CD14-positive monocyte (primary cell): ENCODE measurements at regions not wholly inside any gene's neighbourhood (a gene's known extent, or its start where the extent isn't known, plus 50 kb on each side); places are given as distances from the start of the nearest gene placed in this dataset.

ENCODE experiments used
- DNase-seq, 3 donors: peaks; one replicate each; pipeline ENCODE4 v3.0.0-alpha.2; 2011 to 2022
- H2AFZ ChIP-seq: 2 replicates; pipeline ENCODE4 v1.6.0; 2012; ENCODE audit warnings: mild to moderate bottlenecking, low read depth, low read length, inconsistent platforms; ENCODE audit not compliant: insufficient read depth, poor library complexity, severe bottlenecking
- H3K27ac ChIP-seq, 2 donors: 1 replicate in 1 of 2; 2 replicates in 1 of 2; pipeline ENCODE4 v1.5.1; 2012 to 2013; ENCODE audit warnings: low read length in 2 of 2, control low read depth in 1 of 2, inconsistent platforms in 1 of 2, low read depth in 1 of 2, mild to moderate bottlenecking in 1 of 2
- H3K27me3 ChIP-seq, 2 donors: one replicate each; pipeline versions ENCODE4 v1.6.0 to v1.6.1; 2011 to 2013; ENCODE audit warnings: low read length in 2 of 2; ENCODE audit not compliant: control insufficient read depth in 2 of 2, insufficient read depth in 2 of 2
- H3K36me3 ChIP-seq, 2 donors: replicated peaks in 1 of 2; 1 replicate in 1 of 2; 2 replicates in 1 of 2; pipeline versions ENCODE4 v1.5.1 to v1.6.1; 2012 to 2013; ENCODE audit warnings: low read length in 2 of 2, control low read depth in 1 of 2, inconsistent platforms in 1 of 2, mild to moderate bottlenecking in 1 of 2; ENCODE audit not compliant: insufficient read depth in 2 of 2, control insufficient read depth in 1 of 2
- H3K4me1 ChIP-seq, 2 donors: 1 replicate in 1 of 2; 2 replicates in 1 of 2; pipeline versions ENCODE4 v1.5.1 to v1.6.1; 2012 to 2013; ENCODE audit warnings: low read length in 2 of 2, control low read depth in 1 of 2, inconsistent platforms in 1 of 2, mild to moderate bottlenecking in 1 of 2, moderate library complexity in 1 of 2; ENCODE audit not compliant: insufficient read depth in 2 of 2, control insufficient read depth in 1 of 2
- H3K4me2 ChIP-seq: replicated peaks from 2 replicates; pipeline ENCODE3; 2012; ENCODE audit warnings: low read length, moderate library complexity, mild to moderate bottlenecking; ENCODE audit not compliant: poor library complexity, severe bottlenecking; ENCODE audit errors: extremely low read depth
- H3K4me3 ChIP-seq, 3 experiments: fragments of 200-600 bp in 1 of 3; sonication (generic) in 1 of 3; replicated peaks in 1 of 3; 1 replicate in 2 of 3; 2 replicates in 1 of 3; pipeline ENCODE4 v1.5.1; 2011 to 2013; ENCODE audit warnings: low read length in 3 of 3, mild to moderate bottlenecking in 3 of 3, control low read depth in 2 of 3, low read depth in 2 of 3, inconsistent platforms in 1 of 3, moderate library complexity in 1 of 3
- H3K79me2 ChIP-seq: 2 replicates; pipeline ENCODE4 v1.6.0; 2012; ENCODE audit warnings: mild to moderate bottlenecking, control low read depth, inconsistent platforms, low read length, moderate library complexity; ENCODE audit not compliant: insufficient read depth
- H3K9ac ChIP-seq: 2 replicates; pipeline ENCODE4 v1.6.0; 2017; ENCODE audit warnings: low read length, mild to moderate bottlenecking; ENCODE audit not compliant: insufficient read depth, poor library complexity, severe bottlenecking
- H3K9me3 ChIP-seq, 2 donors: replicated peaks in 1 of 2; 1 replicate in 1 of 2; 2 replicates in 1 of 2; pipeline versions ENCODE4 v1.5.1 to v1.6.1; 2012 to 2013; ENCODE audit warnings: low read length in 2 of 2, control low read depth in 1 of 2; ENCODE audit not compliant: control insufficient read depth in 1 of 2, insufficient read depth in 1 of 2
- H4K20me1 ChIP-seq: 2 replicates; pipeline ENCODE4 v1.6.0; 2012; ENCODE audit warnings: mild to moderate bottlenecking, low read length, control low read depth, moderate library complexity; ENCODE audit not compliant: insufficient read depth
- H3K27ac Mint-ChIP-seq, 7 donors: one replicate each; pipeline ENCODE4 v1.8.0; 2020; ENCODE audit warnings: mild to moderate bottlenecking in 7 of 7, mixed read lengths in 7 of 7, moderate library complexity in 6 of 7, inconsistent platforms in 2 of 7
- H3K27me3 Mint-ChIP-seq, 3 donors: one replicate each; pipeline ENCODE4 v1.8.0; 2021 to 2022; ENCODE audit warnings: low read depth in 3 of 3, mild to moderate bottlenecking in 3 of 3, mixed read lengths in 3 of 3, moderate library complexity in 3 of 3, inconsistent platforms in 1 of 3
- H3K36me3 Mint-ChIP-seq, 2 donors: one replicate each; pipeline ENCODE4 v1.8.0; 2020; ENCODE audit warnings: mixed read lengths in 2 of 2, inconsistent platforms in 1 of 2, mild to moderate bottlenecking in 1 of 2
- H3K4me1 Mint-ChIP-seq: one replicate; pipeline ENCODE4 v1.8.0; 2020; ENCODE audit warnings: mild to moderate bottlenecking, mixed read lengths
- H3K4me3 Mint-ChIP-seq, 2 donors: one replicate each; pipeline ENCODE4 v1.8.0; 2020; ENCODE audit warnings: mild to moderate bottlenecking in 2 of 2, mixed read lengths in 2 of 2, moderate library complexity in 1 of 2
- H3K9me3 Mint-ChIP-seq, 7 donors: one replicate each; pipeline ENCODE4 v1.8.0; 2020 to 2022; ENCODE audit warnings: mixed read lengths in 7 of 7, mild to moderate bottlenecking in 6 of 7, moderate library complexity in 6 of 7, inconsistent platforms in 2 of 7
- CTCF ChIP-seq: fragments of 200-600 bp; IDR thresholded peaks from one replicate; pipeline ENCODE4 v1.8.0; 2022; ENCODE audit warnings: antibody characterized with exemption, mild to moderate bottlenecking
- WGBS: methylation state at CpG from one replicate; pipeline ENCODE4 v1.1.5; 2013; ENCODE audit warnings: missing lambda C conversion rate; ENCODE audit not compliant: insufficient coverage; 5-methylcytosine and 5-hydroxymethylcytosine counted together
- intact Hi-C, 2 donors: fragments of 100-400 bp; cut with micrococcal nuclease; formaldehyde crosslinking; loops; one replicate each; pipeline versions ENCODE4 v1.15.0 to v1.15.1; 2023

DNA sequence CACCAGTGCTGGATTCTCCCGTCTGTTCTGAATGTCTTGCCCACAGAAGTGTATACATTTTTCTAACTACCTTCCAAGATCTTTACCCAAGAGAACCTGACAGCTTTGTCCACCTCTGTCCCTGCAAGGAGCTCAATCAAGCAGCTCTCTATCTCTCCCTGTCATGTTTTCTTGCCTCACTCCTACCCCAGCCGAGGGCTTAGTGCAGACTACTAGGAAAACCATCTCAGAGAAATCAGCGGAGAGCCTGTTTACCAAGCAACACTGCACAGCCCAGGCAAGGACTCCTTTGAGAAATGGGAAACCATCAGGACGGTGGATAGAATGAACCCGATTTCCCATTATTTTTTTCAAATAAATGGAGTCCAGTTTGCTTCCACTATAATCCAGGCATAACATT is 250.7 kb upstream of the JARID2 start:
- Histone ChIP-seq H3K4me2 (no peak overlapping the region), H3K27me3 (no peaks in the 10 kb centered on the region), H3K9me3 (no peaks in the 10 kb centered on the region), H3K4me3 (no peak overlapping the region), H4K20me1 (no peaks in the 10 kb centered on the region), H3K79me2 (no peaks in the 10 kb centered on the region), H3K9ac (no peak overlapping the region), H3K36me3 (no peaks in the 10 kb centered on the region), H2AFZ (no peak overlapping the region), H3K27ac (no peak overlapping the region), H3K4me1 (no peaks in the 10 kb centered on the region)
- WGBS: 77% methylated on average over 3 of the region's 5 CpGs
- H3K36me3 Mint-ChIP-seq: no peaks in the 10 kb centered on the region
- H3K27me3 Mint-ChIP-seq: peaks cover 0 to 2% (median 0%) of the 10 kb centered on the region in 3 donors
- no peaks in the 10 kb centered on the region for H3K9me3 Mint-ChIP-seq
- no peak for TF ChIP-seq CTCF
- peaks cover 4% of the 10 kb centered on the region for H3K4me1 Mint-ChIP-seq
- no peak for DNase-seq
- H3K27ac Mint-ChIP-seq: no peak overlapping the region
- intact Hi-C loops: no loop called here
- H3K4me3 Mint-ChIP-seq: no peak overlapping the region

DNA sequence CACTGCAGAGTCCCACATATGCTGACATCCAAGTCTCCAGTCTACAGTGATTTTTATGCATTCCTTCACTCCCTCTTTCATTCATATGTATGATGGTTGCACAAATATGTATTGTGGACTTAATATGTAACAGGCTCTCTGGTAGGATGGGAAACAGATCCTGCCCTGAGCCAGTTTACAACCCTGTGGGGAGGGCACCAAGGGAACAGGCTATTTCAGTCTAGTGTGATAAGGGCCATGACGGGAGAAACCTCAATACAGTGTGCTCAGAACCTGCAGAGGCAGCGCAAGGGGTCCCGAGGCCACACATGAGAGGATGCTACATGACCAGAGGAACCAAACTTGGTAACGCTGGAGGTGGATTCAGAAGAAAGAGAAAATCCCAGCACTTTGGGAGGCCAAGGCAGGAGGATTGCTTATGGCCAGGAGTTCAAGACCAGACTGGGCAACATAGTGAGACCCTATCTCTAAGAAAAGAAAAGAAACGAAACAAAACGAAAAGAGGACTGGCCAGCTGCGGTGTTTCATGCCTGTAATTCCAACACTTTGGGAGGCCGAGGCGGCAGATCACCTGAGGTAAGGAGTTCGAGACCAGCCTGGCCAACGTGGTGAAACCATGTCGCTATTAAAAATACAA is 249.8 kb upstream of the JARID2 start:
- Histone ChIP-seq H2AFZ (no peak overlapping the region), H3K79me2 (no peaks in the 10 kb centered on the region), H3K9ac (no peak overlapping the region), H3K27ac (no peak overlapping the region), H3K4me3 (no peak overlapping the region), H3K27me3 (no peaks in the 10 kb centered on the region), H3K4me1 (no peaks in the 10 kb centered on the region), H4K20me1 (no peaks in the 10 kb centered on the region), H3K36me3 (no peaks in the 10 kb centered on the region), H3K9me3 (no peaks in the 10 kb centered on the region), H3K4me2 (no peak overlapping the region)
- Mint-ChIP-seq H3K27me3 (peaks cover 0 to 2% (median 0%) of the 10 kb centered on the region in 3 donors), H3K27ac (no peak overlapping the region), H3K4me1 (peaks cover 4% of the 10 kb centered on the region), H3K9me3 (no peaks in the 10 kb centered on the region), H3K36me3 (no peaks in the 10 kb centered on the region), H3K4me3 (no peak overlapping the region)
- DNase-seq: no peak
- no peak for TF ChIP-seq CTCF
- 97% methylated on average over 12 of the region's 12 CpGs for WGBS
- intact Hi-C loops: no loop called here
